WTC11 (cell line): ENCODE measurements at regions not wholly inside any gene's neighbourhood (a gene's known extent, or its start where the extent isn't known, plus 50 kb on each side); places are given as distances from the start of the nearest gene placed in this dataset.
A peak's percentile ranks its signal among the peaks of the same experiment; 100 is the strongest.

Source experiments
- ATAC-seq: fragments of 200-7000 bp; cut with Tn5 transposase; 2 replicates; pipeline ENCODE4 v1.10.0; 2021; ENCODE audit warnings: mild to moderate bottlenecking, moderate library complexity
- CTCF ChIA-PET: fragments of 300-600 bp; sonication (Branson Sonifier 250); formaldehyde crosslinking; loops from one replicate; lab custom pipeline; 2021; ENCODE audit warnings: antibody characterized with exemption; lab: Charles Lee
- POLR2A ChIA-PET: fragments of 350-600 bp; sonication (Branson Sonifier 250); formaldehyde crosslinking; loops from one replicate; lab custom pipeline; 2021; ENCODE audit warnings: antibody characterized with exemption; lab: Charles Lee
- DNase-seq: peaks from one replicate; pipeline ENCODE4 v3.0.0; 2021; ENCODE audit warnings: low spot score
- H3K27ac Mint-ChIP-seq: 2 replicates; pipeline ENCODE4 v1.8.0; 2021; ENCODE audit warnings: mixed read lengths
- H3K27me3 Mint-ChIP-seq: 2 replicates; pipeline ENCODE4 v1.8.0; 2021; ENCODE audit warnings: low read depth, mild to moderate bottlenecking, moderate library complexity, mixed read lengths
- H3K36me3 Mint-ChIP-seq: 2 replicates; pipeline ENCODE4 v1.8.0; 2021; ENCODE audit warnings: mixed read lengths
- H3K4me1 Mint-ChIP-seq: 2 replicates; pipeline ENCODE4 v1.8.0; 2022; ENCODE audit warnings: mixed read lengths
- H3K4me3 Mint-ChIP-seq: 2 replicates; pipeline ENCODE4 v1.8.0; 2021; ENCODE audit warnings: mild to moderate bottlenecking, moderate library complexity, mixed read lengths
- H3K9me3 Mint-ChIP-seq: 2 replicates; pipeline ENCODE4 v1.8.0; 2021; ENCODE audit warnings: mixed read lengths
- CDX4 ChIP-seq: fragments of 250-450 bp; sonication (Bioruptor Pico); IDR thresholded peaks from 2 replicates; pipeline ENCODE4 v1.9.0; 2021; ENCODE audit warnings: moderate library complexity, mild to moderate bottlenecking, inconsistent platforms, borderline replicate concordance
- E2F1 ChIP-seq: sonication (generic); formaldehyde crosslinking; IDR thresholded peaks from 2 replicates; pipeline ENCODE4 v1.8.0; 2022; ENCODE audit warnings: mild to moderate bottlenecking, missing genetic modification reagents
- ETV6 ChIP-seq: sonication (generic); formaldehyde crosslinking; IDR thresholded peaks from 2 replicates; pipeline ENCODE4 v1.8.1; 2022; ENCODE audit warnings: mild to moderate bottlenecking, missing genetic modification reagents
- HMGXB4 ChIP-seq: sonication (generic); formaldehyde crosslinking; IDR thresholded peaks from 2 replicates; pipeline ENCODE4 v1.8.1; 2023; ENCODE audit warnings: mild to moderate bottlenecking, moderate library complexity, missing genetic modification reagents
- MYBL2 ChIP-seq: sonication (generic); formaldehyde crosslinking; IDR thresholded peaks from 2 replicates; pipeline ENCODE4 v1.8.1; 2023; ENCODE audit warnings: mild to moderate bottlenecking, moderate library complexity, missing genetic modification reagents
- NFATC4 ChIP-seq: fragments of 250-450 bp; sonication (Bioruptor Pico); IDR thresholded peaks from 2 replicates; pipeline ENCODE4 v1.9.0; 2021; ENCODE audit warnings: mild to moderate bottlenecking
- OVOL2 ChIP-seq: fragments of 250-450 bp; sonication (Bioruptor Pico); IDR thresholded peaks from 2 replicates; pipeline ENCODE4 v1.9.0; 2021; ENCODE audit warnings: mild to moderate bottlenecking, borderline replicate concordance
- RELA ChIP-seq: sonication (generic); formaldehyde crosslinking; IDR thresholded peaks from 2 replicates; pipeline ENCODE4 v1.8.1; 2022; ENCODE audit warnings: missing genetic modification reagents, mild to moderate bottlenecking, borderline replicate concordance
- RORB ChIP-seq: fragments of 250-450 bp; sonication (Bioruptor Pico); IDR thresholded peaks from 2 replicates; pipeline ENCODE4 v1.9.0; 2021; ENCODE audit warnings: mild to moderate bottlenecking
- ZNF232 ChIP-seq: sonication (generic); formaldehyde crosslinking; IDR thresholded peaks from 2 replicates; pipeline ENCODE4 v1.8.0; 2022; ENCODE audit warnings: mild to moderate bottlenecking, missing genetic modification reagents
- ZNF396 ChIP-seq: fragments of 250-450 bp; sonication (Bioruptor Pico); IDR thresholded peaks from 2 replicates; pipeline ENCODE4 v1.8.0; 2021; ENCODE audit warnings: mild to moderate bottlenecking, moderate library complexity, borderline replicate concordance
- ZNF425 ChIP-seq: fragments of 250-450 bp; sonication (Bioruptor Pico); conservative IDR thresholded peaks from 2 replicates; pipeline ENCODE4 v1.9.0; 2021; ENCODE audit warnings: mild to moderate bottlenecking
- ZNF532 ChIP-seq: fragments of 250-450 bp; sonication (Bioruptor Pico); IDR thresholded peaks from 2 replicates; pipeline ENCODE4 v1.9.0; 2021; ENCODE audit warnings: mild to moderate bottlenecking, borderline replicate concordance
- ZSCAN18 ChIP-seq: fragments of 250-450 bp; sonication (Bioruptor Pico); IDR thresholded peaks from 2 replicates; pipeline ENCODE4 v2.1.2; 2022; ENCODE audit warnings: mild to moderate bottlenecking, moderate library complexity

GRCh38 chr7:12821746-12822145, 134.3 kb downstream of the ARL4A start (continued):
- TF ChIP-seq OVOL2 (no peak), ZNF396 (CRISPR knock-in tag) (no peak)

- H3K4me3 Mint-ChIP-seq: no peak overlapping the region
- H3K9me3 Mint-ChIP-seq: peaks cover 26% of the 10 kb centered on the region
- H3K27ac Mint-ChIP-seq: no peak overlapping the region
- CTCF ChIA-PET: no interaction called here
- TF ChIP-seq ZNF532 (CRISPR knock-in tag) (no peak), ETV6 (no peak), RELA (CRISPR knock-in tag) (no peak), E2F1 (CRISPR knock-in tag) (no peak)
- H3K4me1 Mint-ChIP-seq: peaks cover 21% of the 10 kb centered on the region
- ATAC-seq (no peak), DNase-seq (no peak)
- POLR2A ChIA-PET: no interaction called here
- peaks cover 13% of the 10 kb centered on the region; the same call in 1 of the 2 replicates for H3K36me3 Mint-ChIP-seq
- no peaks in the 10 kb centered on the region for H3K27me3 Mint-ChIP-seq
Observed at GRCh38 chr7:12826079-12826478, 138.6 kb downstream of the ARL4A start.

- TF ChIP-seq HMGXB4: no peak
- no peak for TF ChIP-seq RORB
- no peak for TF ChIP-seq ZNF425 (CRISPR knock-in tag)
- TF ChIP-seq ETV6: no peak
- no peak for TF ChIP-seq ZNF232 (CRISPR knock-in tag)
- no peak for TF ChIP-seq CDX4 (CRISPR knock-in tag)
- TF ChIP-seq NFATC4 (CRISPR knock-in tag): no peak
- no peak for TF ChIP-seq MYBL2 (CRISPR knock-in tag)
- no peak for TF ChIP-seq ZSCAN18 (CRISPR knock-in tag)
- TF ChIP-seq, all 79 proteins: peak for 0
- CTCF ChIA-PET: no interaction called here
- peaks cover 27% of the 10 kb centered on the region for H3K9me3 Mint-ChIP-seq
- peaks cover 13% of the 10 kb centered on the region; the same call in 1 of the 2 replicates for H3K36me3 Mint-ChIP-seq
- ATAC-seq (peak; percentile 38), DNase-seq (no peak)
- H3K27ac Mint-ChIP-seq: no peak overlapping the region
- POLR2A ChIA-PET: no interaction called here
- H3K4me1 Mint-ChIP-seq: peaks cover 13% of the 10 kb centered on the region
- H3K4me3 Mint-ChIP-seq: no peak overlapping the region
- H3K27me3 Mint-ChIP-seq: no peaks in the 10 kb centered on the region
Observed at GRCh38 chr7:12827219-12827821, 139.9 kb downstream of the ARL4A start.
